ENCODE measurements at regions not wholly inside any gene's neighbourhood (a gene's known extent, or its start where the extent isn't known, plus 50 kb on each side); places are given as distances from the start of the nearest gene placed in this dataset.

DNA sequence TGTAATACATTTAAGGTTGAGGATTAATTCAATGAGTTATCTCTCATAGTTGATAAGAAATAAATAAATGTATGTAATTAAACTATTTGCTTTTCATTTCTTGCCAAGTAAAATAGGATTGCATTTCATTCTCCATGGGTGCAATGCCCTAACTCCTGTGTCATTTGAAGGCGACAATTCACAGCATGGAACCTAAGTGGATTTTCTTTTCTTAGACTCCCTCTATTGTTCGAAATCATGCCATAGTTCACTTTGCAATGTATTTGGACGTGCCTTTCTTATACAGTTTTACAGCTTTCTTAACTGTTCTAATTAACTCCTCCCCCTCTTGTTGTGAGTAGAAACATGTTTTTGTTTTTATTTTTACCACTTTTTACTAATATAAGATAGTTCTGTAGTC lies 263.0 kb downstream of the B3GLCT start:
- TF ChIP-seq ZFX (IDR thresholded peaks at IDR 0.05) (no peak), EZH2 (IDR thresholded peaks at IDR 0.05) (no peak), SIN3A (IDR thresholded peaks at IDR 0.05; ENCODE audit: low read depth) (no peak)
- TF ChIP-seq, protein P1, sequence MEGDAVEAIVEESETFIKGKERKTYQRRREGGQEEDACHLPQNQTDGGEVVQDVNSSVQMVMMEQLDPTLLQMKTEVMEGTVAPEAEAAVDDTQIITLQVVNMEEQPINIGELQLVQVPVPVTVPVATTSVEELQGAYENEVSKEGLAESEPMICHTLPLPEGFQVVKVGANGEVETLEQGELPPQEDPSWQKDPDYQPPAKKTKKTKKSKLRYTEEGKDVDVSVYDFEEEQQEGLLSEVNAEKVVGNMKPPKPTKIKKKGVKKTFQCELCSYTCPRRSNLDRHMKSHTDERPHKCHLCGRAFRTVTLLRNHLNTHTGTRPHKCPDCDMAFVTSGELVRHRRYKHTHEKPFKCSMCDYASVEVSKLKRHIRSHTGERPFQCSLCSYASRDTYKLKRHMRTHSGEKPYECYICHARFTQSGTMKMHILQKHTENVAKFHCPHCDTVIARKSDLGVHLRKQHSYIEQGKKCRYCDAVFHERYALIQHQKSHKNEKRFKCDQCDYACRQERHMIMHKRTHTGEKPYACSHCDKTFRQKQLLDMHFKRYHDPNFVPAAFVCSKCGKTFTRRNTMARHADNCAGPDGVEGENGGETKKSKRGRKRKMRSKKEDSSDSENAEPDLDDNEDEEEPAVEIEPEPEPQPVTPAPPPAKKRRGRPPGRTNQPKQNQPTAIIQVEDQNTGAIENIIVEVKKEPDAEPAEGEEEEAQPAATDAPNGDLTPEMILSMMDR (IDR thresholded peaks at IDR 0.05 in 2 of 3, conservative IDR thresholded peaks at IDR 0.05 in 1 of 3; ENCODE audit: borderline replicate concordance in 1 of 3, insufficient read depth in 1 of 3, low read depth in 2 of 3, low read length in 2 of 3): no peak
